ENCODE measurements at regions not wholly inside any gene's neighbourhood (a gene's known extent, or its start where the extent isn't known, plus 50 kb on each side); places are given as distances from the start of the nearest gene placed in this dataset.

DNA sequence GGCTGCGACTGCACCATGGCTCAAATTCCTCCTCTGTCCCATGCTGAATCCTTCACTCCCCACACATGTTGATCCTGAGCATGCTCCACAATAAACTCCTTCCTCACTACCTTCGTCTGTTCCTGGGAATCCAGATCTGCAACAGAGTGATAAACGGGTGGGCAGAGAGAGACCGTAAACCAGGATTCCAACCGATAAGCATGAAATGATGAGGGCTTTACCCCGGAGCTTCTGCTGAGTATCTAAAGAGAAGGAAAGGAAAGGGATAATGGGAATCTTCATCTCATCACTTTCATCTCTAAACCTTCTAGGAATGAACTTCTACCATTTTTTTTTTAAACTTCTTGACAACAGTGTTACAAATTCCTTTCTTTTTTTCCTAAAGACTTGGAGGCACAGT, 329.3 kb upstream of the TNP1 start:
- Histone ChIP-seq H3K9ac (ENCODE audit: low read depth, low read length) (no peak overlapping the region), H3K27me3 (ENCODE audit: insufficient read depth, low read length) (no peaks in the 10 kb centered on the region), H3K36me3 (ENCODE audit: insufficient read depth, low read length) (no peaks in the 10 kb centered on the region), H3K4me3 (ENCODE audit: low read length) (no peak overlapping the region), H3K27ac (ENCODE audit: low read depth, low read length) (no peak overlapping the region), H3K4me1 (ENCODE audit: insufficient read depth, low read length) (no peaks in the 10 kb centered on the region), H3K9me3 (ENCODE audit: insufficient read depth, low read depth, low read length) (no peaks in the 10 kb centered on the region)
- 94% methylated on average over 6 of the region's 6 CpGs for WGBS

DNA sequence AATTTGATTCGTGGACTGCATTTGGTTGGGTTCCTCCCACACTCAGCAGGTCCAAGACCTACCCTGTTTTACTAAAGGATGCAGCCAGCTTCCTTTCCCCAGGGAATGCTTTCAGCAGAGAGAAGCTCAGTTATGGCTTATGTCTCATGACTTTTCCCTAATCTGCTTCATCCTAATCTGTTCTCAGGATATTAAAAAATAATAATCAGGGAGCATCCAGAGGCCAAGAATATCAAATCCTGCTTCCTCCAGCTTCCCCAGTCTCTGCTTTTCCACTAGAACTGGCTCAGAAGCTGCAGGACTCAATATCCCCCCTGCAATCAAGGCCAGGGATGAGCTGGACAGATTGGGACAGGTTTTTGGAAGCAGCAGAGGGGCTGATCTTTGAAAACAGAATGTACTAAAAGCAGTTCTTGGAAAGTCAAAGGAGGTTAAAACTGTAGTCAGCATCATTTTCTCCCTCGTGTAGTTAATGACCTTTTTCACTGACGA, 326.9 kb upstream of the TNP1 start:
- Histone ChIP-seq H3K4me1 (ENCODE audit: insufficient read depth, low read length) (no peaks in the 10 kb centered on the region), H3K27me3 (ENCODE audit: insufficient read depth, low read length) (no peaks in the 10 kb centered on the region), H3K9me3 (ENCODE audit: insufficient read depth, low read depth, low read length) (no peaks in the 10 kb centered on the region), H3K4me3 (ENCODE audit: low read length) (no peak overlapping the region), H3K36me3 (ENCODE audit: insufficient read depth, low read length) (no peaks in the 10 kb centered on the region), H3K27ac (ENCODE audit: low read depth, low read length) (no peak overlapping the region), H3K9ac (ENCODE audit: low read depth, low read length) (no peak overlapping the region)
- WGBS, result 94% methylated on average over 3 of the region's 3 CpGs

GRCh38 chr2:217186152-217186551, 326.3 kb upstream of the TNP1 start:
- Histone ChIP-seq H3K9me3 (ENCODE audit: insufficient read depth, low read depth, low read length) (no peaks in the 10 kb centered on the region), H3K27ac (ENCODE audit: low read depth, low read length) (no peak overlapping the region), H3K4me1 (ENCODE audit: insufficient read depth, low read length) (no peaks in the 10 kb centered on the region), H3K9ac (ENCODE audit: low read depth, low read length) (no peak overlapping the region), H3K27me3 (ENCODE audit: insufficient read depth, low read length) (no peaks in the 10 kb centered on the region), H3K36me3 (ENCODE audit: insufficient read depth, low read length) (no peaks in the 10 kb centered on the region), H3K4me3 (ENCODE audit: low read length) (no peak overlapping the region)
- 91% methylated on average over 6 of the region's 6 CpGs for WGBS

GRCh38 chr2:217185265-217185995, 325.6 kb upstream of the TNP1 start:
- Histone ChIP-seq H3K36me3 (ENCODE audit: insufficient read depth, low read length) (no peaks in the 10 kb centered on the region), H3K27me3 (ENCODE audit: insufficient read depth, low read length) (no peaks in the 10 kb centered on the region), H3K9ac (ENCODE audit: low read depth, low read length) (no peak overlapping the region), H3K4me1 (ENCODE audit: insufficient read depth, low read length) (no peaks in the 10 kb centered on the region), H3K4me3 (ENCODE audit: low read length) (no peak overlapping the region), H3K27ac (ENCODE audit: low read depth, low read length) (no peak overlapping the region), H3K9me3 (ENCODE audit: insufficient read depth, low read depth, low read length) (no peaks in the 10 kb centered on the region)
- 93% methylated on average over 6 of the region's 7 CpGs for WGBS

GRCh38 chr2:217184242-217184641, 324.4 kb upstream of the TNP1 start:
- no CpG with 5 or more reads among the region's 2 CpGs for WGBS

GRCh38 chr2:217183471-217183870, 323.6 kb upstream of the TNP1 start:
- no peak overlapping the region for H3K4me3 ChIP-seq (ENCODE audit: low read length)
- no peaks in the 10 kb centered on the region for H3K27me3 ChIP-seq (ENCODE audit: insufficient read depth, low read length)
- H3K27ac ChIP-seq (ENCODE audit: low read depth, low read length), result no peak overlapping the region
- H3K9ac ChIP-seq (ENCODE audit: low read depth, low read length), result no peak overlapping the region
- H3K4me1 ChIP-seq (ENCODE audit: insufficient read depth, low read length), result peaks cover 4% of the 10 kb centered on the region; the same call in 1 of the 2 replicates
- no CpG with 5 or more reads among the region's 1 CpG for WGBS
- no peaks in the 10 kb centered on the region for H3K36me3 ChIP-seq (ENCODE audit: insufficient read depth, low read length)
- no peaks in the 10 kb centered on the region for H3K9me3 ChIP-seq (ENCODE audit: insufficient read depth, low read depth, low read length)

More at GRCh38 chr2:217184242-217184641, 324.4 kb upstream of the TNP1 start:
- H3K4me1 ChIP-seq (ENCODE audit: insufficient read depth, low read length), result peaks cover 4% of the 10 kb centered on the region; the same call in 1 of the 2 replicates
- H3K9me3 ChIP-seq (ENCODE audit: insufficient read depth, low read depth, low read length), result no peaks in the 10 kb centered on the region
- no peaks in the 10 kb centered on the region for H3K27me3 ChIP-seq (ENCODE audit: insufficient read depth, low read length)
- no peak overlapping the region for H3K9ac ChIP-seq (ENCODE audit: low read depth, low read length)
- no peaks in the 10 kb centered on the region for H3K36me3 ChIP-seq (ENCODE audit: insufficient read depth, low read length)
- H3K4me3 ChIP-seq (ENCODE audit: low read length), result no peak overlapping the region
- H3K27ac ChIP-seq (ENCODE audit: low read depth, low read length), result no peak overlapping the region

DNA sequence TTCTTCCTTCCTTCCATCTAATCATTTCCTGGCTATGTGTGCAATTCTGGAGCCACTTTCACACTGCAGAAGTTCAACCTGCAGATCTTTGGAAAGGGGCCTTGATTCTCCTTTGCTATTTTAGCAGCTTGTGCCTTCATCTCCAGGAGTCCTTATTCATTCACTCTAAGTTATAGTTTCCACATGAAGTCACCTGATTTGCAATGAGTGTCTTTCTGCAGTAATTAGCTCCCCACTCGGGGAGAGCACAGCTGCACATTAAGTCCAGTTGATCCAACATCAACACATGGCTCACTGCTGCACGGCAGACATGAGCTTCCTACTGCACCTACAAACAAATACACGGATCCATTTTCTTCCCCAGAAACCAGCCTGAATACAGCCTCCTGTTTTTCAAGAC, 323.1 kb upstream of the TNP1 start:
- H3K27me3 ChIP-seq (ENCODE audit: insufficient read depth, low read length), result no peaks in the 10 kb centered on the region
- peaks cover 4% of the 10 kb centered on the region; the same call in 1 of the 2 replicates for H3K4me1 ChIP-seq (ENCODE audit: insufficient read depth, low read length)
- H3K36me3 ChIP-seq (ENCODE audit: insufficient read depth, low read length), result no peaks in the 10 kb centered on the region
- no peak overlapping the region for H3K4me3 ChIP-seq (ENCODE audit: low read length)
- H3K9ac ChIP-seq (ENCODE audit: low read depth, low read length), result no peak overlapping the region
- no peaks in the 10 kb centered on the region for H3K9me3 ChIP-seq (ENCODE audit: insufficient read depth, low read depth, low read length)
- no peak overlapping the region for H3K27ac ChIP-seq (ENCODE audit: low read depth, low read length)
- 90% methylated on average over 3 of the region's 3 CpGs for WGBS

DNA sequence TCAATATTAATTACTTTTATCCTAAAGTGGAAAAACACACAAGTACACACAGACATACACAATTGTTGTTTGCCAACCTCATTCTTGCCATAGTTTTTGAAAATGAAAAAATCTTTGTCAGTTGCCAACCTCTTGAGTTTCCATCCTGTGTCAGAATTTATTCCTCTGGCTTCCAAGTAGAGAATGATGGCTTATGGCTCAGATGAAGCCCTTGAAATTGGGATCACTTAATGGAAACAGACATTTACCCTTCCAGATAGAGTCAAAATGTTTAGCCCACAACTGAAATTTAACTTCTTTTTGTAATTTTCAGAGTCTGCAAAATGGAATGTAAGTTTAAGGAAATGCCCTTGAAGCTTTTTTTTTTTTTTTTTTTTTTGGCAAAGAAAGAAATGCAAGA, 321.6 kb upstream of the TNP1 start:
- no peaks in the 10 kb centered on the region for H3K27me3 ChIP-seq (ENCODE audit: insufficient read depth, low read length)
- H3K4me1 ChIP-seq (ENCODE audit: insufficient read depth, low read length), result peaks cover 4% of the 10 kb centered on the region; the same call in 1 of the 2 replicates
- no peak overlapping the region for H3K9ac ChIP-seq (ENCODE audit: low read depth, low read length)

GRCh38 chr2:217179854-217180253, 320.0 kb upstream of the TNP1 start:
- H3K27ac ChIP-seq (ENCODE audit: low read depth, low read length), result no peak overlapping the region
- peaks cover 14% of the 10 kb centered on the region; the same call in 1 of the 2 replicates for H3K9me3 ChIP-seq (ENCODE audit: insufficient read depth, low read depth, low read length)
- peaks cover 4% of the 10 kb centered on the region; the same call in 1 of the 2 replicates for H3K4me1 ChIP-seq (ENCODE audit: insufficient read depth, low read length)
- H3K4me3 ChIP-seq (ENCODE audit: low read length), result no peak overlapping the region
- H3K27me3 ChIP-seq (ENCODE audit: insufficient read depth, low read length), result no peaks in the 10 kb centered on the region
- H3K36me3 ChIP-seq (ENCODE audit: insufficient read depth, low read length), result no peaks in the 10 kb centered on the region
- H3K9ac ChIP-seq (ENCODE audit: low read depth, low read length), result no peak overlapping the region
- WGBS, result 90% methylated on average over 2 of the region's 2 CpGs

More for the DNA sequence above, 321.6 kb upstream of the TNP1 start:
- Histone ChIP-seq H3K36me3 (ENCODE audit: insufficient read depth, low read length) (no peaks in the 10 kb centered on the region), H3K9me3 (ENCODE audit: insufficient read depth, low read depth, low read length) (peaks cover 4% of the 10 kb centered on the region; the same call in 1 of the 2 replicates), H3K4me3 (ENCODE audit: low read length) (no peak overlapping the region), H3K27ac (ENCODE audit: low read depth, low read length) (no peak overlapping the region)

- Histone ChIP-seq H3K4me1 (ENCODE audit: insufficient read depth, low read length) (peaks cover 4% of the 10 kb centered on the region; the same call in 1 of the 2 replicates), H3K4me3 (ENCODE audit: low read length) (no peak overlapping the region), H3K9me3 (ENCODE audit: insufficient read depth, low read depth, low read length) (peaks cover 14% of the 10 kb centered on the region; the same call in 1 of the 2 replicates), H3K9ac (ENCODE audit: low read depth, low read length) (no peak overlapping the region), H3K27me3 (ENCODE audit: insufficient read depth, low read length) (no peaks in the 10 kb centered on the region), H3K36me3 (ENCODE audit: insufficient read depth, low read length) (no peaks in the 10 kb centered on the region), H3K27ac (ENCODE audit: low read depth, low read length) (no peak overlapping the region)
These were observed 318.5 kb upstream of the TNP1 start for GRCh38 chr2:217178341-217178740.

GRCh38 chr2:217177720-217178119, 317.9 kb upstream of the TNP1 start:
- Histone ChIP-seq H3K9me3 (ENCODE audit: insufficient read depth, low read depth, low read length) (peaks cover 14% of the 10 kb centered on the region; the same call in 1 of the 2 replicates), H3K9ac (ENCODE audit: low read depth, low read length) (no peak overlapping the region), H3K36me3 (ENCODE audit: insufficient read depth, low read length) (no peaks in the 10 kb centered on the region), H3K4me1 (ENCODE audit: insufficient read depth, low read length) (peaks cover 4% of the 10 kb centered on the region; the same call in 1 of the 2 replicates), H3K27ac (ENCODE audit: low read depth, low read length) (no peak overlapping the region), H3K27me3 (ENCODE audit: insufficient read depth, low read length) (no peaks in the 10 kb centered on the region), H3K4me3 (ENCODE audit: low read length) (no peak overlapping the region)
